ENCODE measurements at regions not wholly inside any gene's neighbourhood (a gene's known extent, or its start where the extent isn't known, plus 50 kb on each side); places are given as distances from the start of the nearest gene placed in this dataset.

- no peak for TF ChIP-seq CTCF (IDR thresholded peaks at IDR 0.05; ENCODE audit: low read depth, low read length, missing control alignments)
- no peak overlapping the region for H3K4me3 ChIP-seq (replicated peaks; ENCODE audit: low read depth, low read length)
- no peak for DNase-seq (ENCODE audit: extremely low read depth, low read depth)
Measured at GRCh38 chr11:82356316-82356715, 377.3 kb downstream of the FAM181B start.

GRCh38 chr11:82355313-82355823 is 378.3 kb downstream of the FAM181B start:
- H3K4me3 ChIP-seq (replicated peaks; ENCODE audit: low read depth, low read length), result no peak overlapping the region
- TF ChIP-seq CTCF (IDR thresholded peaks at IDR 0.05; ENCODE audit: low read depth, low read length, missing control alignments), result no peak
- DNase-seq (ENCODE audit: extremely low read depth, low read depth), result no peak

GRCh38 chr11:82326853-82327252 is 406.8 kb downstream of the FAM181B start:
- no peak overlapping the region for H3K4me3 ChIP-seq (replicated peaks; ENCODE audit: low read depth, low read length)
- TF ChIP-seq CTCF (IDR thresholded peaks at IDR 0.05; ENCODE audit: low read depth, low read length, missing control alignments), result no peak
- DNase-seq (ENCODE audit: extremely low read depth, low read depth), result no peak

GRCh38 chr11:82321206-82321605 is 412.5 kb downstream of the FAM181B start:
- TF ChIP-seq CTCF (IDR thresholded peaks at IDR 0.05; ENCODE audit: low read depth, low read length, missing control alignments), result no peak
- no peak for DNase-seq (ENCODE audit: extremely low read depth, low read depth)

GRCh38 chr11:82315093-82315492 is 418.6 kb downstream of the FAM181B start:
- H3K4me3 ChIP-seq (replicated peaks; ENCODE audit: low read depth, low read length), result no peak overlapping the region
- TF ChIP-seq CTCF (IDR thresholded peaks at IDR 0.05; ENCODE audit: low read depth, low read length, missing control alignments), result no peak
- DNase-seq (ENCODE audit: extremely low read depth, low read depth), result no peak

More at GRCh38 chr11:82321206-82321605, 412.5 kb downstream of the FAM181B start:
- no peak overlapping the region for H3K4me3 ChIP-seq (replicated peaks; ENCODE audit: low read depth, low read length)

- DNase-seq (ENCODE audit: extremely low read depth, low read depth), result no peak
- TF ChIP-seq CTCF (IDR thresholded peaks at IDR 0.05; ENCODE audit: low read depth, low read length, missing control alignments), result no peak
- H3K4me3 ChIP-seq (replicated peaks; ENCODE audit: low read depth, low read length), result no peak overlapping the region
Measured at GRCh38 chr11:82308979-82309378, 424.7 kb downstream of the FAM181B start.

- no peak overlapping the region for H3K4me3 ChIP-seq (replicated peaks; ENCODE audit: low read depth, low read length)
- no peak for DNase-seq (ENCODE audit: extremely low read depth, low read depth)
- TF ChIP-seq CTCF (IDR thresholded peaks at IDR 0.05; ENCODE audit: low read depth, low read length, missing control alignments), result no peak
Measured at GRCh38 chr11:82305123-82305522, 428.5 kb downstream of the FAM181B start.

Measured in HFF-Myc (cell line).